Effector CD8-positive, alpha-beta T cell (primary cell): ENCODE measurements at regions not wholly inside any gene's neighbourhood (a gene's known extent, or its start where the extent isn't known, plus 50 kb on each side); places are given as distances from the start of the nearest gene placed in this dataset.

Source experiments
- DNase-seq: peaks from one replicate; lab custom pipeline; 2025; lab: John Stamatoyannopoulos, UW

DNA sequence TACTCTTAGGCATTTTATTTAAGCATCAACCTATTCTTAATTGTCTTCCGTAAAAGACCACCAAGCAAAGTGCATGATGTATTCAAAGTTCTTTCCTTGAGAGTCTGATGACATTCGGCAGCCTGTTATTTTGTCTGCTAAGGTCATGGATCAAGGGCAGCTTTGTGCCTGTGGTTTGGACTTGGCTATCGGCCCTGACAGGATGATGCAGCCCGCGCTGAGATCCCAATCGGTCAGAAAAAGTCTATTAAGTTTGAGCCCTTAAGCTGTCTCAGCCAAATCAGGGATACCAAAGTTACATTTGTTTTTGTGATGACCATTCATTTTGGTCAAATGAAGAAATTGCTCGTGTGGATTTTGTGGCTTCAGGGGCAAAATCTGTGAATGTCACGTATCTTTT, 718.9 kb upstream of the FANCL start:
- no peak for DNase-seq

DNA sequence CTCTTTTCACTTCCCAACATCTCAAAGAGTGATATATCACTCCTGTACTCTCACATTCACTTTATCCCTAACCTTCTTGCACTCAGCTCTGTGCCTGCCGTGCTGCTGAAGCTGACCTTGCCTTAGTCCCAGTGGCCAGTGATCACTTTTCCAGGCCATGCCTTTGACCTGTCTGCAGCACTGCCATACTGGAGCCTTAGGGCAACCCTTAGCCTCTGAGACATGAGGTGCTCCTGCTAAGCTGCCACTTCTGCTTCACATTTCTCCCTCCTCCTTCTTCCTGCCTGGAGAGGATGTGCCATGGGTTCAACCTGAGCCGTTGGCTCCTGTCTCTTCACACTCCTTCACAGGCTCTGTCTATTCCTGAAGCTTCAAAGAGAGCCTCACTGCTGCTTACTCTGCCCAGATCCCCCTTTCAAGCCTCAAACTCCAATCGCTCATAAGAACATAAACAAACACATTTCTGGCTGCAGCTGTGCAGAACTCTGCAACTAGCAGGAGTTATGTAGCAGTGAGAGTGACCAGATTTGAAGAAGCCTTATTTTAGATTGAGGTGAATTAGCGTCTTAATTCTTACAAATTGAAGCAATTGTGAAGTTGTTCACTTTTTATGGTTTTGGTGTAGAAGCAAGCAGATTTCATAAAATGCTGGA, 716.2 kb upstream of the FANCL start:
- no peak for DNase-seq

DNA sequence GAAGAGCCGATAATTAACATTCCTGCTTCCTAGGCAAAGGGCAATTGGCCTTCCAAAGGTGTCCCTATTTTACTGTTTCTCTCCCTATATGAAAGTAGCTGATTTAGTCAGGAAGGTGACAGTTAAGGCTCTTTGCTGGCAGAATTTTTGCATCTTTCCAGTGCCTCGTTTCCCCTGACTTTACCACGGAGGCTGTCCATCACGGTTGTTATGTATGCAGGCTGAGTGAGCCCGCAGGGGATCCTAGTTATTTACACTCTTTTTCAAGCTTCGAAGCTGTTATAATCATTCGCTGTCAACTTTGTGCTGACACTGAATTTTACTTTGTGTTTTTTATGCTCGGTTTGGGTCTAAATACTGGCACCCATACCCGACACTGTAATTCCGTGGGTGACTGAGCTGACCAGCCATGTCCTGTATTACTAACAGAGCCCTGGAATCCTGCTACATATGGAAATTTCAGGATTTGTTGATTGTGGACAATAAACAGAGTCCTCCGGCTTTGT, 713.8 kb upstream of the FANCL start:
- no peak for DNase-seq

DNA sequence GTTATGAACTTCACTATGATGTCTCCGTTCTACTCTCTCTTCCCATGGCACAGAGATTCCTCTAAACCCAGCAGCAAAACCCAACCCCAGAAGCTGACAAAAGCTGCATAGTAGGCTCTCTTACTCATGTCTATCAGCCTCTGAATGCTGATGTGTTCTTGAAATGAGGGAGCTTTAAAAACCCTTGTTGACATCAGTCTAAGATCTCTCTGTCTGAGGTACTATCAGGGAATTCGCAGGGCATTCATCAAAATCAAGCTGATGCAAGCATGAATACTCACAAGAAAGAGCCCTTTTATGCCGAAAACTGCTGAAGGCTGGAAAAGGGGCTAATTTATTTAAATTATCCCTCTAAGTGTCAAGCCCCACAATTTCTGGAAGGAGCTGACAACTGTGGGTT, 710.6 kb upstream of the FANCL start:
- DNase-seq, result no peak

DNA sequence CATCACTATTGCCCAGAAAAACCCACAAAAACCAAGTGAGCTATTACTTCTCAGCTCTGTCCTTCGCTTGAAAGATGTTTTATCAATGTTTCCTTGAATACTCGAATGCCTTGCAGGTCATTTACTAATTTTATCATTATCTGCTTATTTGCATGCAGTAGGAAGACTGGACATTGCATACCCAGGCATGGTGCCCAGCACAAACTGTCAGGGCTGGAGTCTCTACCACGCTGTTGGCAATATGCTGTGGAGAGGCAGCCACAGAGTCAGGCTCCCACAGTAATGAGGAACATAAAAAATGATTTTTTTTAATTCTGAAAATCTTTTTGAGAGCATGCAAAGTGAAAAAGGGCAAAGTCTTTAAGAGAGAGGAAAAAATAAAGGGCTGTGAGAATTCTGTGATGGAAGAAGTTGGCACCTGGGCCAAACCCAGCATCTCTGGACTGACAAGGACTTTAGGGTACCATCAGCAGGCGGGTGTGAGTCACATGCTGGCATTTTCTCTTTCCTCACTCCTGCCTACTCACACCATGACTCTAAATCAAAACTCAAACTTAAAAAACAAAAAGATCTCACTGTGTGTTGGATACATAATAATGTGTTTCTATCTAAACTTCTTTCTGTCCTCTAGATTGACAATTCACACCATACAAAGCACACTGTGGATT, 709.8 kb upstream of the FANCL start:
- no peak for DNase-seq

DNA sequence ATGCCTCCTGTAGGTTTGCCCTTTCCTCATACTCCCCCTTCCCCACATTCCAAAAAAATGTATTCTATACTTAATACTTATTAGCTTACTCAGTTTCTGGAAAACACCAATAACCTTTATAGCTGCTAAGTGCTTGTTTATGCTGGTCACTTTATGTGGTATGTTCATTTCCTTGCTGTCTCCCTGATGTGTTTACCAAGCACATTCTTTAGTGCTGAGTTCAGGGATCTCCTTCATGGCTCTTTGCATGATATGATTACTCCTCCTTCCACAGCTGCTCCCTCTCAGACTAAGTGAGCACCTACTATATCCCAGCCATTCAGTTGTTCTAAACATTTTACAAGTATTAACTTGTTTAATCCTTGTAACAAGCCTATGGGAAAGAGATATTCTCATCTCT, 698.3 kb upstream of the FANCL start:
- no peak for DNase-seq

DNA sequence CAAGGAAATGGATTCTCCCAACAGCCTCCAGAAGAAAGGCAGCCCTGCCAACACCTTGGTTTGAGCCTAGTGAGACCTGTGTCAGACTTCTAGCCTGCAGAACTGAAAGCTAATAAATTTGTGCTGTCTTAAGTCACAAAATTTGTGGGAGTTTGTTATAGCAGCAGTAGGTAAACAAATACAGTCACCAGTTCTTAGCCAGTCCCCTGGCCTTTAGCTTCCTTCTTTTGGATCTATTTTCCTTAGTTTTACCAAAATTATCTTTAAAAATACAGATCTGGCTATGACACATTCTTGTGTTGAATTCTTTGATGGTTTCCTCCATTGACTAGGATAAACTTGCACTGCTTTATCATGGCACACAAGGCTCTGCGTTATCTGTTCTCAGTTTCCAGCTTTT, 697.9 kb upstream of the FANCL start:
- no peak for DNase-seq

DNA sequence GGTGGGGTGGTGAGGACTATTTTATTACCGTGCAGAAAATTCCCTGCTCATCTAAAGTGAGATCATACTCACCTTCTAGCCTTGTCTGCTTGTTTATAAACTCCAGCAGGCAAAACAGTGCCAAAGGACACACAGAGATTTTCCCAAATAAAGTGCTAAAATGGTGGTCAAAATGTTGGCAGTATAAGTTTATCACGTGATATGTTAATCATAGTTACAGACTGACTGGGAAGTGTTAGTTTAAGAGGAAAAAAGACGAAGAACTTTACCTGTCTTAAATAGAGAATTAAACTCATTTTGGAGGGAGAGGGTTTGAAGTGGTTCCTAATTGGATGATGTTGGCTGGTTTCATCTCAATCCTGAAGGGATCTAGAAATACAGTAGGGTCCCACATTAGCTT, 691.7 kb upstream of the FANCL start:
- DNase-seq, result no peak

DNA sequence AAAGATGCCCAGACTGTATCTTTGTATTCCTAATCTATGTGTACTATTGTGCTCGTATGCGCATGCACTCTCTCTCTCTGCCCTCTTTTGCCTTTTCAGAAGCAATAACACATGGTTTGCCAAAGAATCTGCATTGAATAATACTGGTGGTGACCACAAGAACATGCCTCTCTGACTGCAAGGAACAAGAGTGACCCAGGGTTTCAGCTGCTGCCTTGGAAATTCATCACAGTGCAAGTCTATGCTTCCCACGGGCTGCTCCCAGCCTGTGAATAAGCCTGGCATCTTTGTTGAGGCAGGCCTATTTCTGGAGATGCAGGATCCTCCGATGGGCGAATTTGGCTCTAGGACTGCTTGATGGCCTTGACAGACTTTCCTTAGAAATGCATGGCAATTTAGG, 689.4 kb upstream of the FANCL start:
- DNase-seq, result no peak

DNA sequence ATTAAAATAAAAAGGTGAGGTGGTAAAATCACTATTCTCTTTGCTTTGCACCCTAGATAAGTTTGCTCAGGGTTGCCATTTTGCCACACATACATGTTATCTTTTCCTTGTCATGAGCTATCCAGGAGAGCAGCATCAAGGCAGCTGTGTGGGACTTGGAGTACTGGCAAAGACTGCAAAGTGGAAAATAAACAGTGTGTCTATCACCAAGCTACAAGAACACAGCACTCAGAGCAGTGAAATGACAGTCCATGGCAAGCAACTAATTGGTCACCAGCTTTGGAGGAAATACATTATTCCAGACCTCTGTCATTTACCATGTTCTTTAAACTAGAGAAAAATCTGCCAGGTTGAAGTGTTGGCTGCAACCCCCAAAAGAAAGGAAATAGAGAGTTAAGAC, 687.8 kb upstream of the FANCL start:
- DNase-seq, result no peak

DNA sequence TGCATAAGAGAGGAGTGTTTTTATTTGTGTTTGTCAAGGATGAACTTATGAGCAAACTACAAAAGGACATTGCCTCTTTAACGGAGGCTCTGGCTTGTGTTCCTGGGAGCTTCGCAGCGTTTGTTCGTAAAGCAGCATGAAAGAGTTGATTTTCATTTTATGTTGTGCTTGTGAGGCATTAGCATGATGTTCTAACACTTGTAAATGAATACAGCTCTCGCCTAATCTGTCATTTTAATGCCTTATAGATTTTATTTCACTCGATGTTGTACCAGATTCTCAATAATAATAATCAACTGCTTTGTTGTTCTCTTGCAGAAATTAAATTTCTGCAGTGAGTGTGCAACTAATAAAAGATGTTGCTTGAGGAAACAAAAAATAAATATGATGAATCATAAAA, 687.3 kb upstream of the FANCL start:
- DNase-seq, result no peak

DNA sequence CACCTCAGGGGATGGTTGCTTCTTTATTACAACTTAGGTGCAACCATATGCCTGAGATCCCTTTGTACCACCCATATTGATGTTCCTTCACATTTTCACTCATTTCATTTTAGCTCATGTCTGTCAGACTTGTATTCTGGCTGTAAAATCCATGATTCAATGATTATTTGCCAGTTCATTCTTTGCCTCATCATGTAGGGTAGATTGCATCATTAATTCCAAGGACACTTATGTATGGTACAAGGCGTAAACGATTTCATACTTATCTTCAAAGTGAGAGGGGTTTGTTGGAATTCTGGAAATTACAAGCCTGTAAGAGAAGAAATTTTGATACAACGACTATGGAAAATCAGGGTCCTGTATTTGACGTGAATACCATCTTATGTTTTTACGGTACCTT, 685.0 kb upstream of the FANCL start:
- DNase-seq, result no peak

DNA sequence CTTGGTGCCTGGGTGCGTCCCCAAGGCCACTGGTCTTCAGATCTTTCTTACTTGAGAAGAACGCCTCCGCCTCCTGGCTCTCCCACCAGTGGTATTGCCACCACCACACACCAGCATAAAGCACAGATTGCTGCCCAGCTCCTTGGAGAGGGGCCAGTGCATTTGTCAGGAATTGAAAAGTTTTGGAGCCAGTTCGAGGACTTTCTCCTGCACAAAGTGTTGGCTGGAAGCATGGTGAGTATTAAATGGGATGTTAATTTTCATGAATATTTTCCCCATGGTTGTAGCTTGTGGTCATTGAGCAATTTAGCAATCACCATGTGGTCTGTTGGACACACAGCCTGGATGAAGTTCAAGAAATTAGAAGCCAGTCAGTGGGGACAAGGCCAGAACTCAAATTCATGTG, 684.6 kb upstream of the FANCL start:
- DNase-seq, result no peak

DNA sequence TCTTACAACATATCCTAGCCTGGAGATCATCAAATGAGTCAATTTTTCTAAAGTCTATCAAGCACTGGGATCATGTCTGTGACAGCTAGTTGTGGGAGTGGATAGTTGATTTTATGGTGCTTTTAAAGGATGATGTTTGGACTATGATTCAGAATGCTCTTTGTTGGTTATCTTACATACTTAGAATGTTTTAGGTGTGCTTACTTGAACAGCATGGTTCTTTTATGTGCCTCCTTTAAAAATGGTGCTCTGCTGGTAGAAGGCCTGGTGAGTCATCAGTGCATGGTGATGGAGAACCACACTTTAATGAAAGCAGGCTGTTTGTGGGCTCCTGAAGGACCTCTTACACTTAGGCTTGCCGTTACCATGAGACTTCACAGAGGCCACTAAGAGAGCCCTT, 682.7 kb upstream of the FANCL start:
- no peak for DNase-seq

DNA sequence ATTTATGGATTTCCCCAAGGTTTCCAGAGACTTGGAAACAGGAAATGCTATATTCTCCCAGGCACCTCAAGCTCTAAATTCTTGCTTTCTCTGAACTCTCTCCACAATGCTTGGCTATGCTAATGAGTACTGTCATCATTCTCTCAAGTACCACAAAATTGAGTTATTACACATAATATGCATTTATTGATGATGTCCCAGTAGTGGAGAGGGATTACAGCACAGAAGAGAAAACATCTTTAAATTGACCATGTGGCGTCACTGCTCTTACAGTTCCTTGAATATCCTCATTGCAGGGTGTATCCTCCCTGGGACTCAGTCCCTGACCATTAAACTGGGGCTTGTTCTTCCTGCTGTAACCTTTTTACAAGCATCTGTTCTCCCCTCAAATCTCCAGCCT, 681.1 kb upstream of the FANCL start:
- no peak for DNase-seq

DNA sequence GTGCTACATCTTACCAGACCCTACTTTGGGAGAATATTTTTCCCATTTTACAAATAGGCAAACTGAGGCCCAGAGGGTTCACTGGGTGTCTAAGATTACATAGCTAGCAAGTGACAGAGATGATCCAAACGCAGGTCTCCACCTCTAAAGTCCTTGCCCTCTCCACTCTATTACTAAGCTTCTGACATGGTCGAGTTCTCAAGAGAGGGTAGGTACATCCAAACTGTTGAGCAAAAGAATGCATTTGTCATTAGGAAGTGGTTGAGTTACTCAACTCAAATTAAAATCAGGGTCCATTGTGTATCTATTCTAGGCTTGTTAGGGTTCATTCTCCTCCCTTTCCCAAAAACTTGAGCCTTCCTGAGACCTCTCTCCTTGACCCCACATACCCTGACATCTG, 680.6 kb upstream of the FANCL start:
- DNase-seq, result no peak

DNA sequence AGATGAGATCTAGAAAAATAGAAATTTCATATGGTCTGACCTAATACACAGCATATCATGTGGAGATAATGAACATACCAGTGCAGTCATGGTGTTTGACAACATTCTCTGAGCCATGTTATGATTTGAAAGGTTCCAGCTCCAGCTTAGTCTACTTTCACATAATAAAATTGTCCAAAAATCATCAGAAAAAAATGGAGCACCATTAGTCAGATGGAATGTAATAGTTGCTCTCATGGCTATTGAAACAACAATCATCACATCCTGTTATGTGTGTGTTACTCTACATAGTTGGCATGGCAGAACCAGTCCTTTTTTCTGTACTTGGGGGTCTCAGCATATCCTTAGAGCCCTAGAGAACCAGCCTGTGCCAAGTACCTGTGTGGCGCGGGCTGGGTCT, 678.9 kb upstream of the FANCL start:
- DNase-seq, result no peak

DNA sequence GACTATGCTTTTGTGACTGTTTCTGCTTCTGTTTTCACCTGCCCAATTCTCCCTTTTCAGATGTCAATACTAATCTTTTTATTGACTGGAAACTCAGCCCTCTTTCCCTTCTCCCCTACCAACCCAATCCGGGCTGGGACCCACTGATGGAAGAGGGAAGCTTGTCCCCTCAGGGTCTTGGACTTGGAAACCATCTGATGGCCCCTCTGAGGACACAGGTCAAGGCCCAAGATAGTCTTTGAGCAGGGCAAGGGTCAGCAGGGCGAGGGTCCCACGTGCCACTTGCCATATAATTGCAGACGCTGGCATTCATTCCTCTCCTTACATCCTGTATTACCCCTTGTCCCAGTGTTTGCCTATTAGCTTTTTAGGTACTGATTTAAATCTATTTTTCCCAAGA, 678.2 kb upstream of the FANCL start:
- no peak for DNase-seq

DNA sequence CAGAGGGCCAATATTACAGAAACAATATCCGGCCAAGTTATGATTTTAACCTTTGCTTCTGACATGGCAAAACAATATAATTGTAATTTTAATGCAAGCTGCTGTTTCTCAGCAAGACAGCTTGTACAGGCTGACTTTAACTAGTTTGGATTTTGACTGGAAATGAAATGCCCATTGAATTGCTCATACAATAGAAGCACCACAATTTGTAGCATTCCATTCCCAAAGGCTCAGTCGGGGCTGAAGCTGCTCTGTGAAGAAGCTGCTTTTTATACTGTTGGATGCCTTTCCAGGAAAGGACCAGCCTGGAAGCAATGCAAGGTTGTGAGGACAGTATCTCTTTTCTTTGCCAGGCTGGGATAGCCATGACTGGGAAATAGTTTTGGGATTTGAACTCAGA, 677.0 kb upstream of the FANCL start:
- DNase-seq, result no peak

DNA sequence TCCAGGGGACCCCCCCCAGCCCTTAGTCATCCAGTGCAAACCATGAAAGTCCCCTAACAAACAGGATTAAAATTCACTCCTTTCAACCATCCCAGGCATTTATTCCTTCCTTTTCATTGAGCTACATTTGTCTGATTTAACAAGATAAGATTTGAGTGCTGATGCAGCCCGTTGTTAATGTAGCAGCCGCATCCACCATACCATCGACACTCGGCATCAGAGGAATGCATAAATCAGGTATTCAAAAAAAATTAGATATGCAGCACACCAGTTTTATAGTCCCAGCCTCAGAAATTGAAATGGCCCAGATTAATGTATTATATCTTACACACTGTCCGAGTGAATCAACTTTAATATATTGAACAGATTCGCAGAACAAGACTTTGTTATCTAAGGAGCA, 676.5 kb upstream of the FANCL start:
- no peak for DNase-seq

DNA sequence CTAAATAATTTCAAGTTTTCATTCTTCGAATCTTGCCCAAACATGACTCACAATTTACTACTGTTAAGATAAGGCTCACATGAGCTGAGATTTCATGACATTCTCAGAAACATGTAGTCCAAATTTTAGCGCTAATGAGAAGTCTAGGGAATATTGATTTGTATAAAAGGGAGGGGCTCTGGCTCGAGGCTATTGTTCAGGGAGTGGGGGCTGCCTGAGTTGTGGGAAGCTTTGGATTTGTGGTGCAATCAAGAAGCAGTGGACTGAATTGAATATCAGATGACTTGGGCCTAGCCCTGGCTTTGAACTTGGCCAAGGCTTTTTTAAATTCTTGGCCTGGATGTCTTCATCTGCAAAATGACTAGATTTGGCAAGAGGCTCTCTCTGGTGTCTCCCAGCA, 674.9 kb upstream of the FANCL start:
- no peak for DNase-seq

DNA sequence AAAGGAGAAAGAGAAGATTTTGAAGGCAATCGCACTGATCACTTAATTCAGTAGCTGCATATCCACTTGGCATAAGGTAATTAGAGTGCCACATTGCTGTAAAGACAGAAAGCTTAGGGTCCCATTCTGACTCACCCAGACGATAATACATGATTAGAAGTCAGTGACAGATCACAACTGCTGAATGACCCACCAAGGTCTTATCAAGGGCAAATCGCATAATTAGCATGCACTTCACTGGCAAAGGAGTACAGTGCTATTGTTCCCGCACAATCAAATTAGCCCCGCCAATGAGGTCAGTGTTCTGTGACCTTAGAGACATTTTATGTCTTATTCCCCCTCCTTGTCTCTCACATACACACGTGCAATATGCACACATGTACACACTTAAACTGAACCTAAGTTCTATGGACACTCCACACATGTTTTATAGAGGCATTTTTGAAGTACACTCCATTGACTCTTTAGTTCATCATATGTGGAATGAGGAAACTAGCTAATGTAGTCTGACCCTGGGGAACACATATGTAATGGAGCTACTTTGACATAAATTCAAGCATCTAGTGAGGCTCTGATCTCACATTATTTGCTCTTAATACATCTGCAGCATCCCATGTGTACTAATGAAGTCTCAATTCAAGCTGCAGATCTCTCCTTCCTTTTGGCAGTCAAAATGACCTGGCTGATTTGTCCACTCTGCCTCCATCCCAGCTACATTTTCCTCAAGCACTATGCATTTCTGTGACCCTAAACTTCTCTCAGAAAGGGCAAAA, 673.8 kb upstream of the FANCL start:
- DNase-seq, result no peak

DNA sequence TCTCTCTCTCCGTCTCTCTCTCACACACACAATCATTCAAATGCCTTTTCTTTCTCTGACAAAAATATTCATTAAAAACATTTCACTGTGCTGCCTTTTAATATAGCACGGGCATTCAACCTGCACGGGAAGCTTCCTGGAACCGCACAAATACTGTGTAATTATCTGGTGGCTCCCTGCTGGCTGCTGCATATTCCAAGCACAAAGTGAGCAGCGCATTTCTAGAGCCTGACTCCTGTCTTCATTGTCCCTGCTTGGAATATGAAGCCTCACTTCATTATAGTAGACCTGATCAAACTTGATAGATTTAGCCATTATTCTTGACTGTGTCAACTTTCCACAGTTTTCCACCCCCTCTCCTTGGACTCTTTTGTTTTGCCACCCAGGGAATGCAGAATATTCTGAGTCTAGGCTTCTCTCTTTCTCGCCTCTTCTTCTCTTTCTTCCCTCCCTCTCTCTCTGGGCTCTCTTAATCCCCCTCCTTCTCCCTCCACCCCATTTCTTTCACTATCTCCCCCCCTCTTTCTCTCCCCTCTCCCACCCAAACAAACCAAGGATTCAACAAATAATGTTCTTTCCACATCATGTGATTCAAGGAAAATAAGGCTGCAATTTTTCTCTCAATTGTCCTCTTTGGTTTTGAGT, 672.1 kb upstream of the FANCL start:
- DNase-seq, result no peak
